ENCODE measurements at regions not wholly inside any gene's neighbourhood (a gene's known extent, or its start where the extent isn't known, plus 50 kb on each side); places are given as distances from the start of the nearest gene placed in this dataset.

DNA sequence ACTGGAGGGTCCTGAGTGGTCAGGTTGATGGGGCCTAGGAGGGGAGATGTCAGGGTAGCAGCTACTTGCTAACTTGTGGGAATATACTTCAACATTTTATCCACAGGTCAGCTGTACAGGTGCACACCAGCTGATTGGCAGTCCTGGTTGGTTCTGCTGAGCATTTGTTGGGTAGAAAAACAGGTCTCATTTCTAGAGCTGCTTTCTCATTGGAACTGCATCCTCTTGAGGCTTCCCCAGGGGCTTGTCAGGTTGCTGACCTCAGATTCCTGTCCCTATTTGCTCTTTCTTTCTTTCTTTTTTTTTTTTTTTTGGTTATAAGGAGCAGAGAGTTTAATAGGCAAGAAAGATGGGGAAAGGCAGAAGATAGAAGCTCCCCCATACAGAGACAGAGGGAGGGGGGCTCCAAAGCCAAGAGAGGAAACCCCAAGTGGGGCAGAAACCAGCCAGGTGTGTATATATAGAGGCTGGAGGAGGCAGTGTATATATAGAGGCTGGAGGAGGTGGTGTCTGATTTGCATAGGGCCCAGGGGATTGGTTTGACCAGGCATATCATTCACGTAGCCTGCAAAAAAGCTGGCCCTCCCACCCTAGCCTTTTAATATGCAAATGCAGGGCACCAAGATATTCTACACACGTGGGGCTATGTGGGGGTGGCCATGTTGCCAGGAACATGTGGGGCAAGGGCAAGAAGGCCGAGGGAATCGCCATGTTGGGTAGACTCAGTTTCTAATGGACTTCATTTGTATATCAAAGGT lies 57.3 kb upstream of the STUM start:
- DNase-seq, result no peak

DNA sequence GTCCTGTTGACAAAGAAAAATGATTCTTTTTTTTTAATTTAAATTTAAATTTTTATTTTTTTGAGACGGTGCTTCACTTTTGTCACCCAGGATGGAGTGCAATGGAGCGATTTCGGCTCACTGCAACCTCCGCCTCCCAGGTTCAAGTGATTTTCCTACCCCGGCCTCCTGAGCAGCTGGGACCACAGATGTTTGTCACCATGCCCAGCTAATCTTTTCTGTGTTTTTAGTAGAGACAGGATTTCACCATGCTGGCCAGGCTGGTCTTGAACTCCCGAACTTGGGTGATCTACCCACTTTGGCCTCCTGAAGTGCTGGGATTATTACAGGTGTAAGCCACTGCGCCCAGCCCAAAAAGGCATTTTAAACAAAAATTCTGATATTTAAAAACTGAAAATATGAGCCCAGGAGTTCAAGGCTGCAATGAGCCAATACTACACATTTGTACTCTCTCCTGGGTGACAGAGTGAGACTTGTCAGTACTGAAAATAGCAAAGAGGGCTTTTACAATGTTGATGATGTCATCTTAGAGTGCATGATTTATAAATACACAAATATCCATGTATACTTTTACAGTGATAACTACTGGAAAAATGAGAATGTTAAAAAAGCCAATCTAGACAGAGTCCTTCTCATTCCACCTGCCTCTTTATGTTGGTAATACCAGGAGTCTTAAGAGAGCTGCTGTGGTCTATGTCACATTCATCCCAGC lies 56.0 kb upstream of the STUM start:
- DNase-seq, result no peak

DNA sequence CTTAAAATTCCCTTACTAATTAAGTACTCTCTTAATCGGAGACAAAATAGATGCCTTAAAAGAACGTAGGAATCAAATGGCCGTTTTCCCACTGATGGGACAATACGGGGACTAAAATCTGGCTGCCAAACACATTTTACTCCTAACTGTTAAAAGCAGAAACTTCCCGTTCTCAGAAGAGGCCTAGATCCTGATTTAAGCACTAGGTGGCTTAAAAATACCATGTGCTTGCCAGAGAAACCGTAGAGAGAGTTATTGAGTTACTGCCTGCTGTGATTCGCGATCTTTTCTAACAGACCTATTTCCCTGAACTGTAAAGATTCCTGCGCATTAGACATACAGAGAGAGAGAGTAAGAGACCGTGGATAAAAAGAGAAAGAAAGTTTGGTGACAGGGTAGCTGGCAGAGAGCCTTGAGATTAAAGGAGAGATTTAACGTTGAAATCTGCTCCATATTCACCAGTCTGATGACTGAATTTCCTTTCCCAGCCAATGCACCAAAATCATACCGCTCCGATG lies 54.4 kb upstream of the STUM start:
- DNase-seq, result no peak

DNA sequence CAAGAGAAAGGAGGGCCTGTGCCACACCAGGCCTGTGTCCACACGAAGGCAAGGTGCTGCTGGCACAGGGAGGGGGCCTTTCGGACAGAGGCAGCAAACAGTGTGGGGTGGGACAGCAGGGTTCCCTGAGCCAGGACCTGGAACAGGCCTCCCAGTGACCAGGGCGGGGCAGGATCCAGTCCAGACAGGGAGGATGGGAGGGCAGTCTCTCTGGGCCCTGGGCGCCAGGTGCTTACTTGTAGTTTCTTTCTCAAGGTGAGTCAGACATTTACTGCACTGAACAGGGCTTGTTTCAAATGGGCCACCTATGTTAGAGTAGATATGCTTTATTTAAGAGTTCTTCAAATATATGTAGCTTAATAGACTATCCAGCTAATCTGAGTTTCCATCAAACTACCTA lies 52.8 kb upstream of the STUM start:
- DNase-seq, result no peak

DNA sequence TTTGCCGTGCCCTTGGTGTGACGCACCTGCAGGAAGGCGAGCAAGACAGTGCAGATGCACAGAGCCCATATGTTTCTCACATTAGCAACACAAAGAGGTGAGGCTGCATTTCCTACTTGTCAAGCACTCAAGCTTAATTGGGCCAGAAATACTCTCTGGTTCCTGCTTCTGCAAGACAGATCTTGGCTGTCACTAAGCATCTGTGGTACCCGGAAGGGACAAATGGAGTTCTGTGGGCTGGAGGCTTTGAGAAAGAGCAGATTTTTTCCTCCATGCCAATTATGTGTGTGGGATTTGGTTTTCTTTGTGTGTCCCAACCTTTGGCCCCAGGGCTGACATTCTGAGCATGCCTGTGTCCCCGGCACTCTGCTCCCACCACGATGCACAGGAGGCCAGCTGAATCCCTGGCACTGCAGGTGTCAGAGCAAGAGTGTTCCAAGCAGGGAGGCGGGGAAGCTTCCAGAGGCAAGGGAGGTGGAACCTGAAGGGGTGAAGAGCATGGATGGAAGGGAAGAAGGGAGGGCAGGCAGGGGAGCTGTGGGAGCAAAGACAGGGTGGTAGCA lies 52.0 kb upstream of the STUM start:
- DNase-seq, result no peak

DNA sequence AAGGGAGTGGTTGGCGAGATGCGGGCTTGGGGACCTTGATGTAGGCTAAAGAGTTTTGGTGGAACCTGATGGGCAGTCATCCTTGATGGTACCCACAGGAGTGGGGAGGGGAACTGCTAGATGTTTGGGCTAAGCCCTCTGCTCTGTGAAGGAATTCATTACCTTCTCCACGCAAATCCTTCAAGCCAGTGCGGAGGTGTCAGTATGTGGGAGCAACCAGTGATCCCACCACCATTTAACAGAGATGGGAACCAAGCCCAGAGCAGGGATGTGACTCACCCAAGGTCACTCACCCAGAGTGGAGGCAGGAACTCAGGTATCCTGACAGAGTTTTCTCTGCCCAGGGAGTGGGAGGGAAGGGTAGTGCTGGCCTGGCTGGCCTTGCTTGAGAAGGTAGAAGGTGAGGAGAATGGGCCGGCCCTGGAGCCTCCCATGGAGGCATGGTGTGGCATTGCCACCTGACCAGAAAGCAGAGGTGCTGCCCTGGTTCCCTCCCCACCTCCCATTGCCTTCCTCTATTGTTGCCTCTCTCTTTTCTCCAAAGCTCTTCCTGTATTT lies 51.2 kb upstream of the STUM start:
- DNase-seq, result no peak

DNA sequence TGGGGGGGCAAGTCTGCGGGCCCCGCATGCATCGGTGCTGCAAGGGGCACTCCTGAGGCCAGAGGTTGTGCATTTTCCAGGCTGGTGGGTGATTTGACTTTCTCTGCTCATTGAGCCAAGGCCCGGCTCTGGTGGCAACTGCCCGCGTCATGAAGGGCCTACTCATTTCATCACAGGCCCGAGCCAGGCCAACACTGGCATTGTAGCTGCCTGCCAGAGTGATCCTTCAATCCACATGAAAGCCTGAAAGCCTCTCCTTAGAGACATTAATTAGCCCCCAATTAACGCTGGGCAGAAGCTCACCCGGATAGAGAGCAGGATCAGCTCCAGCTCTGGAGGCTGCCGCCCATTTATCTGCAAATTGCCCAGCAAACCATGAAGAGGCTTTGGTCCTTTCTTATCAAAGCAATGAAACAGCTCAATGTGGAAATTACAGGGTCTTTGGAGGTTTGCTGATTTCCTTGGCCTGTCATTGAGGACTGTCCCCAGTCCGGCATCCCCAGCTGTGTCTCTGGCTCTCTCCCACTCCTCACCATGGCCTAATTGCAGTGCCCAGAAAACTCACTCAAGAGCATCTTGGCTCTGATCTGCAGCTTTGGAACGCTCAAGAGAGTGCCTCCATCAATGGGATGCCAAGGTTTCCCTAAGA lies 50.4 kb upstream of the STUM start:
- DNase-seq, result no peak

DNA sequence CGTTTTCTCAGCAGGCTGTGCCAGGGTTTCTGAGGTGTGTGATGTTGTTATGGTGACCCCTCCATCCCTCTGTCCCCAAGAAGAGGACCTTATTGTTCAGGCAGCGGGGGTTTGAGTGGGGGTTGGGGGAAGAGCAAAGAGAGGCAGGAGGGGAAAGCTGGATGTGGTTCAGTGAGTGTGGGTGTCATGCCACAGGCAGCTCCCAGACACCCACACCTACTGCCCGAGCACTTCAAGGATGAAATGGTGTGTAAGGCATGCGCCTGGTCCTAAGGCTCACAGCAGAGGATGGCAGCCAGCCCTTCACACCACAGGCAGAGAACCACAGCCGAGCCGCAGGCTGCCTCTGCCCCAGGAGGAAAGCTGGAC lies 49.9 kb upstream of the STUM start:
- no peak for DNase-seq

Data from femur (tissue), 1 donor.